Right lobe of liver (tissue), 6 donors: ENCODE measurements at regions not wholly inside any gene's neighbourhood (a gene's known extent, or its start where the extent isn't known, plus 50 kb on each side); places are given as distances from the start of the nearest gene placed in this dataset.

ENCODE experiments used
- ATAC-seq, 4 donors: fragments of 200-7000 bp; cut with Tn5 transposase; one replicate each; pipeline ENCODE4 v1.9.1; 2020; ENCODE audit warnings: mild to moderate bottlenecking in 4 of 4, moderate library complexity in 4 of 4
- DNase-seq, 3 donors: peaks; one replicate each; pipeline ENCODE4 v3.0.0-alpha.2; 2020
- H3K27ac ChIP-seq, 3 donors: fragments of 200-600 bp; one replicate each; pipeline ENCODE4 v1.8.0; 2022
- H3K27me3 ChIP-seq, 2 donors: fragments of 200-600 bp; one replicate each; pipeline ENCODE4 v1.8.0; 2022
- H3K36me3 ChIP-seq, 4 donors: fragments of 200-600 bp; sonication (generic) in 1 of 4; one replicate each; pipeline versions ENCODE4 v1.5.1 to v1.8.0; 2017 to 2022; ENCODE audit warnings: control low read depth in 1 of 4
- H3K4me1 ChIP-seq, 4 donors: fragments of 200-600 bp; sonication (generic) in 1 of 4; one replicate each; pipeline versions ENCODE4 v1.5.1 to v1.8.0; 2017 to 2022; ENCODE audit warnings: control low read depth in 1 of 4
- H3K4me3 ChIP-seq, 3 donors: fragments of 200-600 bp; one replicate each; pipeline ENCODE4 v1.8.0; 2022
- H3K9me3 ChIP-seq, 4 donors: fragments of 200-600 bp; sonication (generic) in 1 of 4; one replicate each; pipeline versions ENCODE4 v1.5.1 to v1.8.0; 2017 to 2022; ENCODE audit warnings: control low read depth in 1 of 4
- POLR2A ChIP-seq: fragments of 450-650 bp; IDR thresholded peaks from one replicate; pipeline ENCODE4 v1.6.1; 2017; ENCODE audit warnings: antibody characterized with exemption, mild to moderate bottlenecking
- WGBS: methylation state at CpG from one replicate; pipeline ENCODE4 v1.1.6; 2018; ENCODE audit warnings: low coverage, low lambda C conversion rate; ENCODE audit not compliant: insufficient coverage; ENCODE audit errors: missing lambda C conversion rate; 5-methylcytosine and 5-hydroxymethylcytosine counted together
- intact Hi-C, 2 donors: fragments of 100-400 bp; cut with DNase I; formaldehyde crosslinking; loops; one replicate each; pipeline versions ENCODE4 v1.11.2 to v1.14.1; 2022
- TF ChIP-seq, protein P1 (sequence below), 4 donors: fragments of 200-600 bp in 3 of 4; fragments of 450-650 bp in 1 of 4; IDR thresholded peaks; one replicate each; pipeline versions ENCODE4 v1.5.1 to v1.8.0; 2016 to 2022; ENCODE audit warnings: antibody characterized with exemption in 4 of 4, mild to moderate bottlenecking in 2 of 4
- donor health status: DM: no; HTN: yes; CAD: no.
- donor health status: DM: no; HTN: no; CAD: no.
- donor health status: DM: no; HTN: no; CAD: no.
- donor health status: DM: no; HTN: yes; CAD: no.
- donor health status: DM: no; HTN: yes; CAD: no.

- ATAC-seq = no peak
- intact Hi-C loops = no loop called here
- H3K27me3 ChIP-seq = no peaks in the 10 kb centered on the region
- 80% methylated on average over 1 of the region's 8 CpGs for WGBS
- H3K27ac ChIP-seq = peak overlapping the region in 1 of 3 donors; percentile 63
- TF ChIP-seq, protein P1, sequence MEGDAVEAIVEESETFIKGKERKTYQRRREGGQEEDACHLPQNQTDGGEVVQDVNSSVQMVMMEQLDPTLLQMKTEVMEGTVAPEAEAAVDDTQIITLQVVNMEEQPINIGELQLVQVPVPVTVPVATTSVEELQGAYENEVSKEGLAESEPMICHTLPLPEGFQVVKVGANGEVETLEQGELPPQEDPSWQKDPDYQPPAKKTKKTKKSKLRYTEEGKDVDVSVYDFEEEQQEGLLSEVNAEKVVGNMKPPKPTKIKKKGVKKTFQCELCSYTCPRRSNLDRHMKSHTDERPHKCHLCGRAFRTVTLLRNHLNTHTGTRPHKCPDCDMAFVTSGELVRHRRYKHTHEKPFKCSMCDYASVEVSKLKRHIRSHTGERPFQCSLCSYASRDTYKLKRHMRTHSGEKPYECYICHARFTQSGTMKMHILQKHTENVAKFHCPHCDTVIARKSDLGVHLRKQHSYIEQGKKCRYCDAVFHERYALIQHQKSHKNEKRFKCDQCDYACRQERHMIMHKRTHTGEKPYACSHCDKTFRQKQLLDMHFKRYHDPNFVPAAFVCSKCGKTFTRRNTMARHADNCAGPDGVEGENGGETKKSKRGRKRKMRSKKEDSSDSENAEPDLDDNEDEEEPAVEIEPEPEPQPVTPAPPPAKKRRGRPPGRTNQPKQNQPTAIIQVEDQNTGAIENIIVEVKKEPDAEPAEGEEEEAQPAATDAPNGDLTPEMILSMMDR (IDR thresholded peaks at IDR 0.05) = no peak
- no peak for TF ChIP-seq POLR2A
- peaks cover 0 to 4% (median 0%) of the 10 kb centered on the region in 4 donors for H3K9me3 ChIP-seq
- peaks cover 0 to 41% (median 21%) of the 10 kb centered on the region in 4 donors for H3K4me1 ChIP-seq
- no peaks in the 10 kb centered on the region for H3K36me3 ChIP-seq
- H3K4me3 ChIP-seq = no peak overlapping the region
- peak in 1 of 3 donors; percentile 37 for DNase-seq
Measured at GRCh38 chr9:89791754-89792153, 186.9 kb downstream of the GADD45G start.

- DNase-seq (peak; percentile 48 to 68 (median 63)), ATAC-seq (peak; percentile 24 to 52 (median 35))
- 18% methylated on average over 10 of the region's 12 CpGs for WGBS
Measured at GRCh38 chr9:89792189-89793123, 187.6 kb downstream of the GADD45G start.

GRCh38 chr9:89793124-89793495 is 188.3 kb downstream of the GADD45G start:
- no peak for DNase-seq
- Histone ChIP-seq H3K36me3 (no peaks in the 10 kb centered on the region), H3K9me3 (no peaks in the 10 kb centered on the region), H3K4me3 (no peak overlapping the region), H3K27ac (peak overlapping the region; percentile 10 to 63 (median 16)), H3K27me3 (no peaks in the 10 kb centered on the region), H3K4me1 (peaks cover 0 to 41% (median 20%) of the 10 kb centered on the region in 4 donors)
- ATAC-seq = no peak
- WGBS = 63% methylated on average over 5 of the region's 5 CpGs
- no peak for TF ChIP-seq POLR2A
- TF ChIP-seq, protein P1 (IDR thresholded peaks at IDR 0.05) = no peak
- intact Hi-C loops = no loop called here

More at GRCh38 chr9:89792189-89793123, 187.6 kb downstream of the GADD45G start:
- H3K27me3 ChIP-seq = no peaks in the 10 kb centered on the region
- H3K4me1 ChIP-seq = peaks cover 0 to 41% (median 20%) of the 10 kb centered on the region in 4 donors
- H3K9me3 ChIP-seq = peaks cover 0 to 4% (median 0%) of the 10 kb centered on the region in 4 donors
- no peak overlapping the region for H3K4me3 ChIP-seq
- peak overlapping the region; percentile 10 to 63 (median 16) for H3K27ac ChIP-seq
- intact Hi-C loops = no loop called here
- no peaks in the 10 kb centered on the region for H3K36me3 ChIP-seq
- TF ChIP-seq, protein P1 (IDR thresholded peaks at IDR 0.05) = no peak
- TF ChIP-seq POLR2A = no peak

DNA sequence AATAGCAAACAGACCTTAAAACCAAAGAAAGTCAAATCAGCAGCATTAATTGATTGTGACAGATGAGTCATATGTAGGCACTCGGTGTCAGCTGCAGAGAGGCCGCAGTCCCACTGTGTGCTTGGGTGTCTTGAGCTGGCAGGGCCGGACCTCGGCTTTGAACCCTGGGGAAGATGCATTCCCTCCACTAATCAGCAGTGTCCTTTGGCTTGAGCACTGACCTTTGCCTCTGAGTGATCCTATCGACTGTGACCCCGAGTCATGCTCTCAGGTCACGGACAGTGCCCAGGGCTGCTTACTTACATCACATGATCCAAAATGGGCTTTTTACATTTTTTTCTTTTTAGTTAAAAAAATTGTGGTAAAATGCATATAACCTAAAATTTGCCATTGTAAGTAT is 188.7 kb downstream of the GADD45G start:
- Histone ChIP-seq H3K27ac (peak overlapping the region; percentile 10 to 63 (median 54)), H3K9me3 (no peaks in the 10 kb centered on the region), H3K4me1 (peaks cover 0 to 40% (median 22%) of the 10 kb centered on the region in 4 donors), H3K36me3 (no peaks in the 10 kb centered on the region), H3K4me3 (no peak overlapping the region), H3K27me3 (no peaks in the 10 kb centered on the region)
- intact Hi-C loops = no loop called here
- ATAC-seq (peak; percentile 77 to 85 (median 78)), DNase-seq (peak; percentile 66 to 86 (median 84))
- WGBS = 57% methylated on average over 6 of the region's 7 CpGs
- no peak for TF ChIP-seq POLR2A
- TF ChIP-seq, protein P1 (IDR thresholded peaks at IDR 0.05) = no peak
